Fibroblast of mammary gland (primary cell): ENCODE measurements at regions not wholly inside any gene's neighbourhood (a gene's known extent, or its start where the extent isn't known, plus 50 kb on each side); places are given as distances from the start of the nearest gene placed in this dataset.

Experiments
- DNase-seq: peaks from one replicate; pipeline ENCODE4 v3.0.0-alpha.2; 2010; ENCODE audit warnings: low read depth
- H3K4me3 ChIP-seq: 2 replicates; pipeline ENCODE4 v1.5.1; 2011; ENCODE audit warnings: low read depth, mild to moderate bottlenecking, low read length, moderate library complexity; ENCODE audit not compliant: control insufficient read depth
- TF ChIP-seq, protein P1 (sequence below): conservative IDR thresholded peaks from 2 replicates; pipeline ENCODE4 v1.5.1; 2011; ENCODE audit warnings: low read depth, low read length, inconsistent platforms; ENCODE audit not compliant: control insufficient read depth, insufficient read depth

DNA sequence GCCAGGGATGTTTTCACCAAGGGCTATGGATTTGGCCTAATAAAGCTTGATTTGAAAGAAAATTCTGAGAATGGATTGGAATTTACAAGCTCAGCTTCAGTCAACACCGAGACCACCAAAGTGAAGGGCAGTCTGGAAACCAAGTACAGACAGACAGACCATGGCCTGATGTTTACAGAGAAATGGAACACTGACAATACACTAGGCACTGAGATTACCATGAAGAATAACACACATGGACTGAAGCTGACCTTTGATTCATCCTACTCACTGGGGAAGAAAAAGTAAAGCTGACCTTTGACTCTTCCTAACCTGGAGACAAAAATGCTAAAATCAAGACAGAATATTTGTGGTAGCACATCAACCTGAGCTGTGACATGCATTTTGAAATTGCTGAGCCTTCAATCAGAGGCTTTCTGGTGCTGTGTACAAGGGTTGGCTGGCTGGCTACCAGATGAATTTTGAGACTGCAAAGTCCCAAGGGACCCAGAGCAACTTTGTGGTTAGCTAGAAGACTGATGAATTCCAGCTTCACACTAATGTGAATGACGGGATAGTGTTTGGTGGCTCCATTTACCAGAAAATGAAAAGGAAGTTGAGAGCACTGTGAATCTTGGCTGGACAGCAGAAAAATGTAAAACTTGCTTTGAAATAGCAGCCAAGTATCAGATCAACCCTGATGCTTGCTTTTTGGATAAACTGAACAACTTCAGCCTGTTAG lies 190.4 kb upstream of the KCTD3 start:
- TF ChIP-seq, protein P1, sequence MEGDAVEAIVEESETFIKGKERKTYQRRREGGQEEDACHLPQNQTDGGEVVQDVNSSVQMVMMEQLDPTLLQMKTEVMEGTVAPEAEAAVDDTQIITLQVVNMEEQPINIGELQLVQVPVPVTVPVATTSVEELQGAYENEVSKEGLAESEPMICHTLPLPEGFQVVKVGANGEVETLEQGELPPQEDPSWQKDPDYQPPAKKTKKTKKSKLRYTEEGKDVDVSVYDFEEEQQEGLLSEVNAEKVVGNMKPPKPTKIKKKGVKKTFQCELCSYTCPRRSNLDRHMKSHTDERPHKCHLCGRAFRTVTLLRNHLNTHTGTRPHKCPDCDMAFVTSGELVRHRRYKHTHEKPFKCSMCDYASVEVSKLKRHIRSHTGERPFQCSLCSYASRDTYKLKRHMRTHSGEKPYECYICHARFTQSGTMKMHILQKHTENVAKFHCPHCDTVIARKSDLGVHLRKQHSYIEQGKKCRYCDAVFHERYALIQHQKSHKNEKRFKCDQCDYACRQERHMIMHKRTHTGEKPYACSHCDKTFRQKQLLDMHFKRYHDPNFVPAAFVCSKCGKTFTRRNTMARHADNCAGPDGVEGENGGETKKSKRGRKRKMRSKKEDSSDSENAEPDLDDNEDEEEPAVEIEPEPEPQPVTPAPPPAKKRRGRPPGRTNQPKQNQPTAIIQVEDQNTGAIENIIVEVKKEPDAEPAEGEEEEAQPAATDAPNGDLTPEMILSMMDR = no peak
- no peak overlapping the region for H3K4me3 ChIP-seq
- DNase-seq = peak; percentile 79

DNA sequence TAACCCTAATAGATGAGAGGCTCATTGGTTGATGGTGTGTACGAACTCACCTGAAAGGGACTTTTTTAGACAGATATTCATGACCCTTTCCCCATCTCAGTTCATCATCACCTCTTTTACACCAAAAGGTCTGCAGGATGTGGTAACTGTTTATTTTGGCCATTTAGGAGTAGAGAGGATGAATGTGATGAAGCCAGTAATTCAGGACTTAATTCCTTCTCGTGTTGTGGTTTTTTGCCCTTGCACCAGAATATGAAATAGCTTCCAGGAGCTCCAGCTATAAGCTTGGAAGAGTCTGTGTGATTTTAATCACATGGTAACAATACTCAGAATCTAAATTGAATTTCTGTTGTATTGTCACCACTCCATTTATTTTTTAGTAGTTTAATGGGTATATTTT lies 189.4 kb upstream of the KCTD3 start:
- no peak overlapping the region for H3K4me3 ChIP-seq
- peak; percentile 10 for DNase-seq
- TF ChIP-seq, protein P1 = no peak

DNA sequence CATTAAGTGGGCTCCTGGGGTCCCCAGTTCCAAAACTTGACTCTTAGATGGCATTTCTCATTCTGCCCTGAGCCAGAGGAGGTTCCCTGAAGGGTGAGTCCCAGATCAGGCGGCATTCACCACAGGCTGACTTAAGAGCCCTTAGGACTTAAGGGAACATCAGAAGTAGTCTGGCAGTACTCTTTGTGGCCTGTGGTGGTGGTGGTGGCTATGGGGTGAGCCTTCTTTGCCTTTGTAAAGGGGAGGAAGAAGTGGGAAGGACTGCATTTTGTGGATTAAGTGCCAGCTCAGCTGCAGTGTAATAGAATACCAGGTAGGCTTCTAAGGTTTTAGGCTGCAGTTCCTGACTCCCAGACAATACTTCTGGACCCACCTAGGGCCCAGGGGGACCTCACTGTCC lies 186.5 kb upstream of the KCTD3 start:
- TF ChIP-seq, protein P1 = no peak
- no peak for DNase-seq
- no peak overlapping the region for H3K4me3 ChIP-seq

DNA sequence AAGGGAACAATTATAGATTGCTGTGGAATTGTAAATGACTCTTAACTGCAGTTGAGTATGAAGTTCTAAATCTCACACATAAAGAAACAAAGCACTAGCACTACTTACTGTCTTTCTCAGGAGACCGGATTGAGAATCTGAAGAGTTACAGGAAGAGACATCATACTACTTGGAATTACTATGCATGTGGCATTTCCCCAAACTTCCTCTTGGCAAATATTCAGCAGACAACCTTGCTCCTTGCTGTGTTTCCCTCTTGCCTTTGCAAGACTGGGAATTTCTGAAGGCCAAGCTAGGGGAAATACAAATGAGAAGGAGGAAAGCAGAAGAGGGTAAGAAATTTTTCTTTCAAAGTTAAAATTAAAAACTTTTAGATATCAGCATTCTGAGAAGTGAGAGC lies 173.6 kb upstream of the KCTD3 start:
- no peak for DNase-seq
- TF ChIP-seq, protein P1 = no peak
- H3K4me3 ChIP-seq = no peak overlapping the region

DNA sequence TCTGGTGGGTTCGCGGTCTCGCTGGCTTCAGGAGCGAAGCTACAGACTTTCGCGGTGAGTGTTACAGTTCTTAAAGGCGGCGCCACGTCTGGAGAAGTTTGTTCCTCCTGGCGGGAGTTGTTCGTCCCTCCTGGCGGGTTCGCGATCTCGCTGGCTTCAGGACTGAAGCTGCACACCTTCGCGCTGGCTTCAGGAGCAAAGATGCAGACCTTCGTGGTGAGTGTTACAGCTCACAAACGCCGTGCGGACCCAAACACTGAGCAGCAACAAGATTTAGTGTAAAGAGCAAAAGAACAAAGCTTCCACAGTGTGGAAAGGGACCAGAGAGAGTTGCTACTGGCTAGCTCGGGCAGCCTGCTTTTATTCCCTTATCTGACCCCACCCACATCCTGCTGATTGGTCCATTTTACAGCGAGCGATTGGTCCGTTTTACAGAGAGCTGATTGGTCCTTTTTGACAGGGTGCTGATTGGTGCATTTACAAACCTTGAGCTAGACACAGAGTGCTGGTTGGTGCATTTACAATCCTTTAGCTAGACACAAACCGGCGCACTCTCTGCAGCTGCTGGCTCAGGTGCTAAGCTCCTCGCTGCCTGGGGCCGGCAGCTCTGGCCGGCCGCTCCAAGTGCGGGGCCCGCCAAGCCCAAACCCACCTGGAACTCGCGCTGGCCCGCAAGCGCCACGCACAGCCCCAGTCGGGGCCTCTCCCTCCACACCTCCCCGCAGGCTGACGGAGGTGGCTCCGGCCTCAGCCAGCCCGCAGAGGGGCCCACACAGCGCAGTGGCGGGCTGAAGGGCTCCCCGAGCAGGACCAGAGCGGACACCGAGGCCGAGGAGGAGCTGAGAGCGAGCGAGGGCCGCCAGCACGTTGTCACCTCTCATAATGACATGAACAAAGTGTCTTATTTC lies 172.8 kb upstream of the KCTD3 start:
- TF ChIP-seq, protein P1 = no peak
- no peak for DNase-seq
- H3K4me3 ChIP-seq = no peak overlapping the region

DNA sequence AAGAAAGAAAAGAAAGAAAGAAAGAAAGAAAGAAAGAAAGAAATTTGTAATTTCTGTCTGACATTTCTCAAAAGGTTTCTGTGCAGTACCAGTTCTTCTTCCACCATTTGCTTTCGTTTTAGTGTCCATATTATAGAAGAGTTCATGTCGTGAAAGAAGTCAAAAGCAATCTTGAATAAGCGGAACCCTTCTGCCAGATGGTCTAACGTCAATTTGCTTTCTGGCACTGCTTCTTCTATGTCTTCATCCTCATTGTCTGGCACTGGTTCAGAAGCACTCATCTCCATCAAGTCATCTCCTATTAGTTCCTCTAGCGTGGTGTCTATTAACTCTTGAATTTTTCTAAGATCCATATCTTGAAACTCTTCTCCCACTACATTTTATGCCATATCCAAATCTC lies 170.0 kb upstream of the KCTD3 start:
- H3K4me3 ChIP-seq = no peak overlapping the region
- TF ChIP-seq, protein P1 = no peak
- DNase-seq = peak; percentile 5
